Vagina (tissue), 2 donors: ENCODE measurements at regions not wholly inside any gene's neighbourhood (a gene's known extent, or its start where the extent isn't known, plus 50 kb on each side); places are given as distances from the start of the nearest gene placed in this dataset.

Source experiments
- POLR2A ChIP-seq, 2 donors: fragments of 450-650 bp; IDR thresholded peaks; one replicate each; pipeline ENCODE4 v1.6.1; 2017; ENCODE audit warnings: antibody characterized with exemption in 2 of 2, mild to moderate bottlenecking in 2 of 2, moderate library complexity in 2 of 2
- POLR2AphosphoS5 ChIP-seq, 2 donors: sonication (generic); formaldehyde crosslinking; IDR thresholded peaks; one replicate each; pipeline ENCODE4 v1.9.0; 2017; ENCODE audit warnings: antibody characterized with exemption in 2 of 2, mild to moderate bottlenecking in 2 of 2, low read depth in 1 of 2; ENCODE audit not compliant: insufficient read depth in 1 of 2
- TF ChIP-seq, protein P1 (sequence below), 3 experiments: fragments of 450-650 bp in 2 of 3; fragments of 200-600 bp in 1 of 3; sonication (generic) in 1 of 3; IDR thresholded peaks; one replicate each; pipeline ENCODE4 v1.5.1; 2017 to 2019; ENCODE audit warnings: antibody characterized with exemption in 3 of 3, mild to moderate bottlenecking in 2 of 3, moderate library complexity in 2 of 3

DNA sequence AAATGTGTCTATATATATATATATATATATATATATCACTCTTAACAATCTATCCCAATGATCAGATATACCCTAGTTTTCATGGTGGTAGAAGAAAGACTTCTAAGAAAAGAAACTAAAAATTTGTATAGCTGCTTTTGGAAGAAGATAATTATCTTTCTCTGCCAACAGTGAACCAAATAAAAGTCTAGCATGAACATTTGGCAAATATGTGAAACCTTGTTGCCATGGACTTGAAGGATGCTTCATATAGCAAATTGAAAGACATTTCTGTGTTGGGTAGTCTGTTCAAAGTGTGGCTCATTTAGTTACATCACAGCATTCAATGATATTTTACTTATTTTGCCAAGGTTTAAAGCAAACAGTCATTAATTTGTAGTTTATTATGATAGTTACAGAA, 219.9 kb upstream of the NECTIN3 start:
- TF ChIP-seq, protein P1, sequence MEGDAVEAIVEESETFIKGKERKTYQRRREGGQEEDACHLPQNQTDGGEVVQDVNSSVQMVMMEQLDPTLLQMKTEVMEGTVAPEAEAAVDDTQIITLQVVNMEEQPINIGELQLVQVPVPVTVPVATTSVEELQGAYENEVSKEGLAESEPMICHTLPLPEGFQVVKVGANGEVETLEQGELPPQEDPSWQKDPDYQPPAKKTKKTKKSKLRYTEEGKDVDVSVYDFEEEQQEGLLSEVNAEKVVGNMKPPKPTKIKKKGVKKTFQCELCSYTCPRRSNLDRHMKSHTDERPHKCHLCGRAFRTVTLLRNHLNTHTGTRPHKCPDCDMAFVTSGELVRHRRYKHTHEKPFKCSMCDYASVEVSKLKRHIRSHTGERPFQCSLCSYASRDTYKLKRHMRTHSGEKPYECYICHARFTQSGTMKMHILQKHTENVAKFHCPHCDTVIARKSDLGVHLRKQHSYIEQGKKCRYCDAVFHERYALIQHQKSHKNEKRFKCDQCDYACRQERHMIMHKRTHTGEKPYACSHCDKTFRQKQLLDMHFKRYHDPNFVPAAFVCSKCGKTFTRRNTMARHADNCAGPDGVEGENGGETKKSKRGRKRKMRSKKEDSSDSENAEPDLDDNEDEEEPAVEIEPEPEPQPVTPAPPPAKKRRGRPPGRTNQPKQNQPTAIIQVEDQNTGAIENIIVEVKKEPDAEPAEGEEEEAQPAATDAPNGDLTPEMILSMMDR (IDR thresholded peaks at IDR 0.05): no peak
- TF ChIP-seq POLR2A (IDR thresholded peaks at IDR 0.05): no peak
- no peak for TF ChIP-seq POLR2AphosphoS5 (IDR thresholded peaks at IDR 0.05; ENCODE audit: insufficient read depth in 1 of 2, low read depth in 1 of 2)
